PFSK-1 (cell line): ENCODE measurements at regions not wholly inside any gene's neighbourhood (a gene's known extent, or its start where the extent isn't known, plus 50 kb on each side); places are given as distances from the start of the nearest gene placed in this dataset.

ENCODE experiments used
- POLR2AphosphoS5 ChIP-seq: IDR thresholded peaks from 2 replicates; pipeline ENCODE4 v1.6.1; 2012; ENCODE audit warnings: low read depth, mild to moderate bottlenecking, control low read depth, low read length, moderate library complexity
- REST ChIP-seq, 2 experiments: IDR thresholded peaks; 2 replicates each; pipeline versions ENCODE4 v1.6.1 to v1.8.0; 2011 to 2012; ENCODE audit warnings: low read depth in 2 of 2, low read length in 2 of 2, control low read depth in 1 of 2, inconsistent platforms in 1 of 2, mild to moderate bottlenecking in 1 of 2, moderate library complexity in 1 of 2; ENCODE audit not compliant: insufficient read depth in 1 of 2
- SIN3A ChIP-seq: IDR thresholded peaks from 2 replicates; pipeline ENCODE4 v1.6.1; 2012; ENCODE audit warnings: mild to moderate bottlenecking, low read length, moderate library complexity, borderline replicate concordance; ENCODE audit not compliant: insufficient read depth
- TAF1 ChIP-seq: IDR thresholded peaks from 2 replicates; pipeline ENCODE4 v1.6.1; 2012; ENCODE audit warnings: low read length, control low read depth, borderline replicate concordance; ENCODE audit not compliant: insufficient read depth

GRCh38 chr1:25079048-25079447, 149.0 kb upstream of the RUNX3 start:
- TF ChIP-seq TAF1 (no peak), POLR2AphosphoS5 (no peak), SIN3A (no peak), REST (IDR thresholded peaks at IDR 0.05; ENCODE audit: insufficient read depth in 1 of 2, low read depth in 2 of 2, low read length in 2 of 2) (no peak)
